Stimulated activated CD8-positive, alpha-beta memory T cell treated with anti-CD3 and anti-CD28 coated beads, Interleukin-7, amount 100 ng/mL, for 1 hour (primary cell): ENCODE measurements at regions not wholly inside any gene's neighbourhood (a gene's known extent, or its start where the extent isn't known, plus 50 kb on each side); places are given as distances from the start of the nearest gene placed in this dataset.
"Not testable (repeated sequence)": the region's sequence is repeated elsewhere in the genome, so short reads cannot be mapped to it uniquely, and the experiment has no call there.

Source experiments
- DNase-seq, 2 donors: peaks; one replicate each; pipeline ENCODE4 v3.0.0-alpha.2; 2020; ENCODE audit warnings: low read depth in 2 of 2

DNA sequence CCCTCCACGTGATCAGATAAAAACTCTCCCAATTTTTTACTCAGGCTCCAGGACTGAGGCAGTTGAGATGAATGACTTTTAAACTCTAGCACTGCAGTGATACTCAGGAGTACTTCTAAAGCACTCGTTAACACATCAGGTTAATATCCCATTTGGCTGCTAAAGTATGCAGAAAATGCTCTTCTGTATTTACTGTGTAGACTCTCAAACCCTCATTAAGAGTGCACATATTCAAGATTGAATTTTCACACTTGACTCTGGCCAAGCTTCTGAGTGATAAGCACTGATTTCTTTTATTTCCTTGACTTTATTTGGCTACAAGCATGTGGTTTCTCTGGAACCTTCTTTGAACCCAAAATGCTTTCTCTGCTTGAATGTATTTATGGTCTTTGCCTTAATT is 392.3 kb upstream of the NECTIN3 start:
- DNase-seq = no peak

DNA sequence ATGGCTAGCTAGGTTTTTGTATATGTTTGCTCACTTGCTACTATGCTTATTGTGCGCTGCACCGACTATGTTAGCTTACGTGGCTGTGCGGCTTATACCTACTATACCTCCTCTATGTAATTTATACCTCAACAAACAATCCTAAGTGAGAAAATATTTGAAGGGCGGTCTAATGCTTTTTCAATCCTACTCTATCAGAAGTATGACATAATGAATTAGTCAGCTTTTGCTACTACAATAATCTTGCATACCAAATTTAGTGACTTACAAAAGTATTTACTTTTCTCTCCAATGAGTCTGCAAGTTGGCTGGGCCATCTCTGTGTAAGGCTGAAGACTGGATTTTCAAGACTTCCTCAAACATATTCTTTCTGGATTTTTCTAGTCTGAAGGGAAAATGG is 391.2 kb upstream of the NECTIN3 start:
- no peak for DNase-seq

DNA sequence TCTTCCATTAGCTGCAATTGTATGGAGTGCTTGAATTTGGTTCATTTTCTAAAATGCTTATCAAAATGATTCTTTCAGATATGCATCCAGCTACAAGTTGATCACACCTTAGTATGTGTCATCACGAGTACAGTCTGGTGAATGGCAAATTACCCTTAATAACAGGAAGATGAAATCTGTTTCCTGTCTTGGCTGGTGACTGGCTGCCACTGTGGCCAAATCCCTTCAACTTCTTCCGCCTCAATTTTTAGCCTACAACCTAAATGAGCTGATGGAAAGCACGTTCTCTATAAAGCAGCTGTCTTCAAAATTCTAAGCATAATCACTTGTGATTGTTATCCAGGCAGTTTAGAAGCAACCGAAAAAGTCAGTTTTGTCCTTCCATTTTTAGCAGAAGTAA is 387.1 kb upstream of the NECTIN3 start:
- no peak for DNase-seq

DNA sequence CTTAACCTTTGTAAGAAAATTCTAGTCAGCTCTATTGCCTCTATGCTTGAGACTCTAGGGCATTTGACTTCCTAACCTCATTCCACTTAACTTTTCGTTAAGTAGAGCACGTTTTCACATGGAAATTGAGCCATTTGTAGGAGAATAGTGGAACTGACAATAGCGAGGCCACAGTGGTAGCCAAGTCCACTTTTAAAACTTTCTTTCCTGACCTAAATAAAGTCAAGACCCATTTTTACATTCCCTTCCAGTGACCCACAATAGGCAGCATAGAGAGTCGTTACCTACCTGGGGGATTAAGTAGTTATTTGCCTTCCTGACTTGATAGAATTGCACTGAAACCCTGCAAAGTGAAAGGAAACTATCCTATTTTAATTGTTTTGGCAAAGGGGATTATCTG is 386.0 kb upstream of the NECTIN3 start:
- DNase-seq = no peak

DNA sequence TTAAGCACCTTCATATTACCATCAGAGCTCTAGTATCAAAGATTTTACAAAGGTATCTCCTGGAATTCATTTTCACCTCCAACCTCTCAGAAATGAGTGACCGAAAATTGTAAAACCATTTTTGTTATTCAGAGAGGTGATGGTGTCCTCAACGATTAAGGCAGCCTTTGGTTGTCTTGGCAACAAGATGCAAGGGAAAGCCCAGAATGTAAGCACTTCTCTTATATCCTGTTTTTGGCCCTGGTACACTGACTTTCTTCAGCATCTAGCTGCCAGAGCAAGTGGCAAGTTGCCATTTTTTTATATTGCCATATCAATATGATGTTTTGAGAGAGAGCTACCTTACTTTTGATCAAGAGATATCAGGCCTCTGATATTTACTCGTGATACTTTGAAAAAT is 384.9 kb upstream of the NECTIN3 start:
- DNase-seq = no peak

DNA sequence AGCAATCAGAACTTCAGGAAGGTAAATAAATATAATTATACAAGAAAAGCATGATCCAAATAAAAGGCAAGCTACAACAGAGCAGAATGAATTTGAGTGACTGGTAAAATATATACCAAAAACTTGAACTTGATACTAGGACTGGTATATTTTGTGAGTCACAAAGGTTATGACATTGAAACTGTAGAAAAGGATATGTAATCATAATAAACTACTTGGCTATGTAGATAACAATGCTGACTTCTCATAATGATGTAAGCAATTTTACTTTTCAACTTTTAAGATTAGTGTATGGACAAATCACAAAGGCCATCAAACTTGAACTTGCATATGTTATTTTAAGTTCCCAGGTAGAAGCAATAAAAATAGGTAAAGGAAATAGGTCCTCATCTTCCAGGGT is 384.5 kb upstream of the NECTIN3 start:
- DNase-seq = no peak

DNA sequence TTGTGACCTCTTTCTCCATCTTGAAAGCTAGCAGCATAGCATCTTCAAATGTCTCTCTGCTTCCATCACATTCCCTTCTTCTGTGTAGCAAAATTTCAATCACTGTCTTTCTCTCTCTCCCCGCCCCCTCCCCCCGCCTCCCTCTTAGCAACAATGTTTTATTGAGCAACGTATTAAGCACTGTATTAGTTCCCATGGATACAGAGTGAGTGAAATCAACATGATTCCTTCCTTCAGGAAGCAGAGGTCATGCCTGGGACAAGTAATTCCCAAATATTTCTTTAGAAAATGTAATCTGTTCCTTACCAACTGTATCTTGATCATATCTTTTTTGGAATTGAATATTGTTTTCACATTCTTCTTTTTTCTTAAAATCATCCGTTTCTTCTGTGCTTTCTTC is 373.7 kb upstream of the NECTIN3 start:
- no peak for DNase-seq

DNA sequence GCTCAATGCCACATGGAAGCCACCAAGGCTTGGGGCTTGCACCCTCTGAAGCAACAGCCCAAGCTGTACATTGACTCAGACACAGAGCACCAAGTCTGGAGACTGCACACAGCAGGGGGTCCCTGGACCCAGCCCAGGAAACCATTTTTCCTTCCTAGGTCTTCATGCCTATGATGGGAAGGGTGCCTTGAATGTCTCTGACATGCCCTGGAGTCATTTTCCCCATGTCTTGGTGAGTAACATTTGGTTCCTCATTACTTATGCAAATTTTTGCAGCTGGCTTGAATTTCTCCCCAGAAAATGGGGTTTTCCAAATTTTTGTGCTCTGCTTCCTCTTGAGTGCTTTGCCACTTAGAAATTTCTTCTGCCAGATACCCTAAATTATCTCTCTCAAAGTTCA is 367.3 kb upstream of the NECTIN3 start:
- DNase-seq = not testable (repeated sequence)

DNA sequence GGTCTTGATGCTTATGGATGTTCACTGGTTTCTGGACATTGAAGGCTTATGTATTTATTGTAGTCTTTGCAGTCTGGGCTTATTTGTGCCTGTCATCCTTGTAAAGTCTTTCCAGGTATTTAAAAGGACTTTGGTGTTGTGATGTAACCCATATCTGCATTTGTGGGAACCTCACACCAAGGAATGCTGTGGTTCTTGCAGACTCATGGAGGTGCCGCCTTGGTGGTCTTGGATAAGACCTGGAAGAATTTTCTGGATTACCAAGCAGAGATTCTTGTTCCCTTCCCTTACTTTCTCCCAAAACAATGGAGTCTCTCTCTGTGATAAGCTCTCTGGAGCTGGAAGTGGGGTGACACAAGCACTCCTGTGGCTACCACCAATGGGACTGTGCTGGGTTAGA is 363.5 kb upstream of the NECTIN3 start:
- no peak for DNase-seq

DNA sequence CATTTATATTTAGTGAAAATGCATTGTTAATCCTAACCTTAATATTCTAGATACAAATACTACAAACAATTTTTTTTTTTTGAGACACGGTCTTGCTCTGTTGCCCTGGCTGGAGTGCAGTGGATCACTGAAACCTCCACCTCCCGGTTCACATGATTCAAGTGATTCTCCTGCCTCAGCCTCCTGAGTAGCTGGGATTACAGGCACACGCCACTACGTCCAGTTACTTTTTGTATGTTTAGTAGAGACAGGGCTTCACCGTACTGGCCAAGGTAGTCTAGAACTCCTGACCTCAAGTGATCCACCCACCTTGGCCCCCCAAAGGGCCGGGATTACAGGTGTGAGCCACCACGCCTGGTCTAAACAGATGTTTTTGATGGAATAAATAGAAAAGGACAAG is 361.5 kb upstream of the NECTIN3 start:
- no peak for DNase-seq

DNA sequence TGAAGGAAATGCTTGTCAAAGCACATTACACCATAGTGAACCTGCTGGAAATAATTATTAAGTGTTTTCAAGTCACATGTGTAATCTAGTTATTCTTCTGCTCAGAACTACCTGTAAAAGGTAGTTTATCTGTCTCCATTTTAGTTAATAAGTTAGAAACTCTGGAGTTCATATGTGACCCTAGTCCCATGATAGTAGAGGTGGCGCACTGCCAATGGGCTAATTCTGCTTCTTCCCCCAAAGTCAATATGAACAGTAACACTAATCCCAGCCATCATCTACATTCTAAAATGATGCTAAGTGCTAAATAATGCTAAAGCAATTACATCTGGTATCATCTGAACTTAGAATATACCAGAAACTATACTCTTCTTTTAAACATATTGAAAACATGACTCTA is 361.0 kb upstream of the NECTIN3 start:
- DNase-seq = no peak

DNA sequence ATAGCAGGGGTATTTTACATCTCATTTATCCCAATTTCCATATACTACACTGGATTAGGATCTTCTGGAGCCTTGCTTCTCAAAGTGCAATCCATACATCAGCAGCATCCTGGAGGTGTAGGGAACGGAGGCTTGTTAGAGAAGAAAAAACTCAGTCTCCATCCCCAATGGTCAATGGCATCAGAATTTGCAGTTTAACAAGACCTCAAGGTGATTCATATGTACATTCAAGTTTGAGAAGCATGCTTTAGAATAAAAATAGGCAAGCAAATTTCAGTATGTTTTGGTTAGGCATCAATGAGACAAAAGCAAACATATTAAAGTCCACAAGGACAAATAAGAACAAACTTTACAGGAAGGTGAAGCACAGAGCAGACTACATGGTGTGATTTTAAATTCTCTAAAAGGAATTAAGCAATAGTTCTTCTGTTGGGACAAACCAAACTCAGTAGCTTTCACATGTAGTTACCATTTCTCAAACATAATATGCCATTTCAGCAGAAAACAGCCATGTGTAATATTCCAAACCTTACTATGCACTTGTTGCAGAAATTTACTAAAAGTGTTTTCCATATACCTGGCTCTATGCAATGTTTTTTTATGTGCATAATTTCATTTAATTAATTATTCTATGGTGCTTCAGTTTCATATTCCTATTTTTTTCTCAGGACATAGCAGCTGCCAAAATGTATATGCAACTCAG is 360.3 kb upstream of the NECTIN3 start:
- no peak for DNase-seq

DNA sequence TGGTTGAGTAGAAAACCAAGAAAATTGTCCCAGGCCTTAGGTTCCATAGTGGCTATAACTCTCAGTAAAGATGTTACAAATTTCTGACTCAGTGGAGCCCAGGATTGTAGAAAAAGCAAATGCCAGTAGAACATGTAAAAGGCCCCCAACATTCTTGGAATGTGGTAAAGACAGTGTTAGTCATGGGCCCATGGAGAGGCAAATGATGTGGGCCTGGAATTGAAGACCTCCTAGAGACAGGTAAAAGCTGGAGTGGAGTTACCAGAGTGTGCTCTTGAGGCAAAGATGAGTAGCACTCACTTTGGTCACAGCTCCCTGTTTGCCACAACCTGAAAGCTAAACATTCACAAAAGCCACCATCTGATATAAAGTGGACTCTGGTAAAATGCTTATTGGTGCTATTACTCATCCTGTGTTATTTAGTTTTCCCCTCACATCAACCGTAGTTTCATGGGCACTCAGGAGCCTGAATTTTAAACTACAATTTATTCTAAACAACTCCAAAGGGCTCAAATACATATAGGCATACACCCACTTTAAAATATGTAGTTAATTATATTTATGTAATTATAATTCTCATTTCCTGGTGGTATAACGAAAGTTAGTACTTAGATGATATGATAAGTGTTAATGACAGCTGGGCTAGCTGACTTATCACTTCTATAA is 359.6 kb upstream of the NECTIN3 start:
- DNase-seq = no peak

DNA sequence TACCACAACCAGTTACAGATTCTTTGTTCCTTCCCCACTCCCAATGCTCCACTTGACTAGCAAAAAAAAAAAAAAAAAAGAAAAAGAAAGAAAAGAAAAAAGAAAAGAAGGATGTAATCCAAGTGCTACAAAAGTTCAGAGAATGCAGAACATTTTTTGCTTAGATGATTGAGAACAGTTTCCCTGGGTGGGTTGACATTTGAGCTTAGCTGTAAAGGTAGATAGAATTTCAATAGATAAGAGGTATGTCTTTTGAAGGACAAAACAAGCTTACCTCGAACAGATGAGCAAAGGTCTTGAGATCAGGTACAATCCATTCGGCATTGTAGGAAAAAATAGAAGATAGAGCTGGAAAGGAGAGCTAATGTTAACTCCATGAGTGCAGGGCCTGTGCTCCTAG is 344.6 kb upstream of the NECTIN3 start:
- no peak for DNase-seq

DNA sequence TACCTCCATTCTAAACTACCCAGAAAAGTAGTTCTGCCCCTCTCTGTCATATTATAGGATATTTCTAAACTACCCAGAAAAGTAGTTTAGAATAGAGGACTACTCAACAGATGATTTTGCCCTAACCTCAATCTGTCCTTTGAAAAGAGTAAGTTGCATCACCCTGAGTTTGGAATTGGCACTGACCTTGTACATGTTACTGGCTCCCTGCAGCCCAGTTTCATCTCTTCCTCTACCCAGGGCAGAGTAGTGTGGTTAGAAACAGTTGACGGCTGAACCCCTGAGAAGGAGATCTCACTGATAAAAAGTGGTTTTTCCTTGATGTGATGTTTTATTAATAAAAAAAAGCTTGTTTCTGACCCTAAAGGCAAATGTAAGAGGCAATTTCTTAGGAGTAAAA is 340.5 kb upstream of the NECTIN3 start:
- no peak for DNase-seq

DNA sequence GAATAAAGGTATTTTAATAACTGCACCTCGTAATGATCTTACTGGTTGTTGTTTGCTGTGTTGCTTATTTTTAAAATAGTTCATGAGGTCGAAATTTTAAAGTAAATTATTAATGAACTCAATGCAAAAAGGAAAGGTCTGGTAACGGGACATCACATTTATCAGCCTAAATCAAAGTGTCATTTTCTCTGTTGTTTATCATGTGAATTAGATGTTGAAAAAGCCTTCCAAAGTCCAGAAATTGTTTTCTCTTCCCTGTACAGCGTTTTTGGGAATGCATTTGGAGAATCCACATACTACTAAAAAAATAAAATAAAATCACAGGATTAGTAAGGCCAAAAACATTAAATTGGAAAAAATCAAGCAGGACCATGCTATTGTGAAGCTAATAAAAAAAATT is 339.2 kb upstream of the NECTIN3 start:
- no peak for DNase-seq

DNA sequence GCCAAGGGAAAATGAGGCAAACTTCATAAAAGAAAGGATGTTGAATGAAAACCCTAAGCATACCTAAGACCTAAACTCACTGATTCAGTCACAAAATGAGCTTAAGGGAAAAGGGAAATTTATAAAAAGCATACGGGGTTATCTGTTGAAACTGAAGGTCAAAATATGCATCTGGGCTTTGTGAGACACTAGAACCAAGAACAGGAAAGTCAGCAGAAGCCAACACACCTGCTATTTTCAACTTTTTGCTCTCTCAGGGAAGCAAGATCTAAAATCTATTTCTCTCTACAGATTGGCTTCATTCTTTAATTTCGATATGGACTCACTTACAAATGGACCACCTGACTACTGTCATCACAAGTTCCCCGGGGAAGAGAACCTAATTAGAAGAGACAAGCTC is 338.6 kb upstream of the NECTIN3 start:
- no peak for DNase-seq

DNA sequence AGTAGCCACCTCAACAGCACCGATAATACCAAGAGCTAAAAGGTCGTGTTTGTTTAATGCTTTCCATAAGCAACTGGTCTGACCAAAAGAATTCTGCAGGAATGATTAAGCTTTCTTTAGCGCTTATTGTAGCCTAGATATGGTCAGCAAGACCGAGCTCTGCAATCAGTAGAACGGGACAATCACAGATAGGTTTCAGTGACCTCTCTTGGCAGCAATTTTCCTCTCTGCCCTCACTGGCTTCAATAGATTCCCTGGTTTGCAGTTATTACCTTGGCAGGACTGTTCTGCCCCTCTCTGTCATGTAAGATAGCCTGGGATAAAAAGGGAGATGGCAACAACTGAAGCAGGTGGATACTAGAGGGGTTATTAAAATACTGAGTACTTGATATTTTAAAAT is 337.1 kb upstream of the NECTIN3 start:
- DNase-seq = no peak

DNA sequence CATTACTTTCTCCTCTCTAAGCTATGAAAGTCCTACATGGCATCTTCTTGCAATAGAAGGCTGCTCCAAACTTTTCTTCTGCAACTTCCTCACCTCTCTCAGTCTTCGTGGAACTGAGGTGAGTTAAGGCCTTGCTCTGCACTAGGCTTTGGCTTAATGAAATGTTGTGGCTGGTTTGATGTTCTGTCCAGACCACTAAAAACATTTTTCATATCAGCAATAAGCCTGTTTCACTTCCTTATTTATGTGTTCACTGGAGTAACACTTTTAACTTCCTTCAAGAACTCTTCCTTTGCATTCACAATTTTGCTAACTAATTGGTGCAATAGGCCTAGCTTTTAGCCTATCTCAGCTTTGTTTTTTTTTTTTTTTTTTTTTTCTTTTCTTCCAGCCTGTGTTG is 335.3 kb upstream of the NECTIN3 start:
- no peak for DNase-seq

DNA sequence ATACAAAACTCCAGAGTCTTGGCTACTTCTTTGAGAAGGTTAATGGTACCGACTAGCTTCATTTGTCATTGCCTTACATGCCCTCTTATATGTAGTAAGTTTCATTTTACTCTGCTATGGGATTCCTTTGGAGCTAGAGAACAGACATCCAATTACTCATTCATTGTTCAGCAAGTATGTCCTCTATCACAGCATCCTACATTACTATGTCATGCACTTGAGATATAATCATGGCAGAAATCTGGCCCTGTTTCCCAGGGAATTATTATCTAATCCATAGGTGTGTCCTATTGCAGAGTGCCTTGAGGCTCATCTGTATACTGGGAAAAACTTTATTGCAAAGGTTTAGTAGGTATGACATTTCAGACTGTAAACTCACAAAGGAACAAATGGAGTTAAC is 333.1 kb upstream of the NECTIN3 start:
- no peak for DNase-seq

DNA sequence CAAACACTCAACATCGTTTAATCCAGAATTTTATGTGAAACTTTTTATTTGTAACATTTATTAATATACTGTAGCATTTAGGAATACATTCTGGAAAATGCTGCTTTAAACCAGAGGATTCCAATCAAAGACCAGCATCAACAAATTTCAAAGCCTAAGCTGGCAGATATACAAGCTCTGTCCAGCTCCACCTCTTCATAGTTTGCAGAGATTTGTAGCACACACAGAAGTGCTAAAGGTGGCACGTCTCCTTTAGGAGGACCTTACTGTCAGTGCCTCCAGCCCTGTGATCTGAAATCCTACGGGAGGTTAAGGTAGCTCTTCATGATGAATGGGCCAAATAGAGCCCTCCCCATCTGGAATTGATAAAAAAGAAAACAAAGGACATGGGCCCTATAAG is 329.7 kb upstream of the NECTIN3 start:
- no peak for DNase-seq

DNA sequence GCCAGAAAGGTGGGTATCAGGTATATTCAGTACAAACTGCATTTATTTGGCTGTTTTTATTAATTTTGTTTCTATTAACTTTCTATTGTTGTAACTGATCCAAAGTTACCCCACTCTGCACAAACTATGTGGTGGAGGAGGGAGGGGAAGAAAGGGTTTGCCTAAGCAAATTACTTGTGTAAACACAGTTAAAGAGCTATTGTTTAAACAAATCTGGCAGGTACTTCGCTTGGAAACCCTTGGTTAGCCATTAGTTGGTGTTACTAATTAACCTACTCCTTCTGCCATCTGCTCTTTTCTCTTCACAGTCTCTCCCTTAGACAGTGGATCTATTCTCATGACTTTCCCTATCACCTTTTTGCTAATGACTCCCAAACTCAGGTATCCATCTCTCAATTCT is 328.4 kb upstream of the NECTIN3 start:
- DNase-seq = no peak

DNA sequence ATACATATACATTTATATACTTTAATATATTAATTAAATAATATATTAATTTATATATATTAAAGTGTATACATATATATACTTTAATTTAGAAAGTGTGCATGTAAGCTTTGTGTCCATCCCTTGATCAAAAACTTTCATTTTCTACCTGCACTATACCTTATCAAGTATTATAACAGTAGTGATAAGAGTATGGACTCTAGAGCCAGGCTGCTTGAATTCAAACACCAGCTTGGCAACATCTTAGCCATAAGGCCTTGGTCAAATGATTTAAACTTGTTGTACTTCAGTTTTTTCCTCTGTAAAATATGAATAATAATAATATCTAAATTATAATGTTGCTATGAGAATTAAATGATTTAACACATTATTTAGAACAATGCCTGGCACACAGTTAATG is 327.6 kb upstream of the NECTIN3 start:
- DNase-seq = no peak

DNA sequence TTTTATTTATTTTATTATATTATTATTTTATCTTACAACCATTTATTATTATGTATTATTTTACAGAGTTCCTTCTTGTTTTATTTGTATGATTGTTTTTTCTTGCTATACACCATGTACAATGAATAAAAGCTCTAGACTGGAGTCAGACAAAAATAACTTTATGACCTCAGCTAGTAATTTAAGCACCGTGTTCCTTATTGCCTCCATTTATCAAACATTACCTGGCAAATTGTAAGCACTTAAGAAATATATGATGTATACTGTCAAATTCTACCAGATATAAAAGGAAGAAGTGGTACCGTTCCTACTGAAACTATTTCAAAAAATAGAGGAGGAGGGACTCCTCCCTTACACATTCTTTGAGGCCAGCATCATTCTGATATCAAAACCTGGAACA is 326.9 kb upstream of the NECTIN3 start:
- no peak for DNase-seq
